PC-9 (cell line): ENCODE measurements at regions not wholly inside any gene's neighbourhood (a gene's known extent, or its start where the extent isn't known, plus 50 kb on each side); places are given as distances from the start of the nearest gene placed in this dataset.
"Not testable (repeated sequence)": the region's sequence is repeated elsewhere in the genome, so short reads cannot be mapped to it uniquely, and the experiment has no call there.

ENCODE experiments used
- BruUV-seq: library from RNA; stranded (reverse); fragments of 400-500 nt; replicated peaks from 2 replicates; lab custom pipeline; 2021; lab: Mats Ljungman, UMichigan
- CTCF ChIA-PET: fragments of 300-600 bp; sonication (Branson Sonifier 250); formaldehyde crosslinking; loops from one replicate; lab custom pipeline; 2022; ENCODE audit warnings: antibody characterized with exemption; lab: Charles Lee
- POLR2A ChIA-PET: fragments of 300-600 bp; sonication (Branson Sonifier 250); formaldehyde crosslinking; loops from one replicate; lab custom pipeline; 2022; ENCODE audit warnings: antibody characterized with exemption; ENCODE audit not compliant: unreplicated experiment; lab: Charles Lee
- DNase-seq, 2 experiments: peaks; one replicate each; pipeline versions ENCODE4 v3.0.0 to v3.0.0-alpha.2; 2015 to 2022; ENCODE audit warnings: mixed read lengths in 1 of 2
- H2AFZ ChIP-seq: fragments of 200-600 bp; sonication (generic); 2 replicates; pipeline ENCODE4 v1.8.1; 2017; ENCODE audit warnings: antibody characterized with exemption
- H3F3A ChIP-seq: fragments of 200-600 bp; sonication (generic); 2 replicates; pipeline ENCODE4 v1.8.1; 2017; ENCODE audit warnings: antibody characterized with exemption, mild to moderate bottlenecking, low read depth; ENCODE audit not compliant: insufficient read depth
- H3K27ac ChIP-seq: fragments of 200-600 bp; sonication (generic); 2 replicates; pipeline ENCODE4 v1.6.1; 2016; ENCODE audit warnings: mixed run types
- H3K27me3 ChIP-seq: fragments of 200-600 bp; sonication (generic); 2 replicates; pipeline ENCODE4 v1.6.1; 2016; ENCODE audit warnings: low read depth, mixed run types; ENCODE audit not compliant: insufficient read depth
- H3K36me3 ChIP-seq: fragments of 200-600 bp; sonication (generic); 2 replicates; pipeline ENCODE4 v1.6.1; 2016; ENCODE audit warnings: low read depth, mixed run types
- H3K4me1 ChIP-seq: fragments of 200-600 bp; sonication (generic); replicated peaks from 2 replicates; pipeline ENCODE4 v1.6.1; 2016; ENCODE audit warnings: mixed run types; ENCODE audit not compliant: insufficient read depth
- H3K4me2 ChIP-seq: fragments of 200-600 bp; sonication (generic); 2 replicates; pipeline ENCODE4 v1.6.1; 2017; ENCODE audit warnings: mixed run types
- H3K4me3 ChIP-seq: fragments of 200-600 bp; sonication (generic); 2 replicates; pipeline ENCODE4 v1.6.1; 2016; ENCODE audit warnings: mixed run types
- H3K79me2 ChIP-seq: fragments of 200-600 bp; sonication (generic); 2 replicates; pipeline ENCODE4 v1.6.1; 2017; ENCODE audit warnings: low read depth, mixed run types
- H3K9me2 ChIP-seq: fragments of 200-600 bp; sonication (generic); 2 replicates; pipeline ENCODE4 v1.8.1; 2017; ENCODE audit warnings: mild to moderate bottlenecking; ENCODE audit not compliant: insufficient read depth
- H3K9me3 ChIP-seq: fragments of 200-600 bp; sonication (generic); 2 replicates; pipeline ENCODE4 v1.8.1; 2016; ENCODE audit warnings: low read depth; ENCODE audit not compliant: insufficient read depth
- H4K20me1 ChIP-seq: fragments of 200-600 bp; sonication (generic); 2 replicates; pipeline ENCODE4 v1.8.1; 2017; ENCODE audit not compliant: insufficient read depth
- CTCF ChIP-seq: fragments of 200-600 bp; sonication (generic); conservative IDR thresholded peaks from 2 replicates; pipeline ENCODE4 v1.6.1; 2017; ENCODE audit warnings: mixed run types, antibody characterized with exemption, mild to moderate bottlenecking, moderate library complexity
- EZH2 ChIP-seq: fragments of 200-600 bp; sonication (generic); IDR thresholded peaks from 2 replicates; pipeline ENCODE4 v1.8.0; 2017; ENCODE audit warnings: antibody characterized with exemption, low read depth
- intact Hi-C: fragments of 100-400 bp; cut with micrococcal nuclease; formaldehyde crosslinking; loops from one replicate; pipeline ENCODE4 v1.10.0; 2022; ENCODE audit not compliant: unreplicated experiment

GRCh38 chr9:106785200-106785599 lies 77.8 kb upstream of the ZNF462 start:
- Histone ChIP-seq H3K27ac (no peak overlapping the region), H3K27me3 (peaks cover 21% of the 10 kb centered on the region; the same call in 1 of the 2 replicates), H3K4me1 (no peaks in the 10 kb centered on the region), H3K9me2 (no peaks in the 10 kb centered on the region), H3K4me2 (no peak overlapping the region), H2AFZ (no peak overlapping the region), H3K9me3 (no peaks in the 10 kb centered on the region), H4K20me1 (no peaks in the 10 kb centered on the region), H3F3A (no peaks in the 10 kb centered on the region), H3K36me3 (no peaks in the 10 kb centered on the region), H3K4me3 (no peak overlapping the region), H3K79me2 (no peaks in the 10 kb centered on the region)
- intact Hi-C loops, result no loop called here
- TF ChIP-seq CTCF (no peak), EZH2 (no peak)
- no TSS peak for BruUV-seq
- CTCF ChIA-PET, result no interaction called here
- POLR2A ChIA-PET, result interaction anchor here (0.6 kb wide), 1 partner anchor 137 kb away, joined by 4 read pairs; no protein-coding TSS in a partner anchor
- DNase-seq, result no peak

GRCh38 chr9:106788021-106788420 lies 74.9 kb upstream of the ZNF462 start:
- H2AFZ ChIP-seq, H3F3A ChIP-seq, BruUV-seq, CTCF ChIA-PET, DNase-seq, H4K20me1 ChIP-seq, H3K4me2 ChIP-seq, H3K36me3 ChIP-seq, H3K9me2 ChIP-seq, H3K9me3 ChIP-seq, H3K4me3 ChIP-seq, H3K79me2 ChIP-seq, POLR2A ChIA-PET, intact Hi-C loops, H3K27ac ChIP-seq, H3K4me1 ChIP-seq: not testable (repeated sequence)
- peaks cover 28% of the 10 kb centered on the region for H3K27me3 ChIP-seq

GRCh38 chr9:106795031-106795430 lies 67.9 kb upstream of the ZNF462 start:
- CTCF ChIA-PET, result no interaction called here
- intact Hi-C loops, result loop anchor here (5.0 to 10.0 kb wide), 2 partner anchors 67 to 130 kb away; partner anchors contain the start of gene ZNF462

More at GRCh38 chr9:106795031-106795430, 67.9 kb upstream of the ZNF462 start:
- POLR2A ChIA-PET, result interaction anchor here (0.5 kb wide), 1 partner anchor 69 kb away, joined by 18 read pairs; no protein-coding TSS in a partner anchor
- H4K20me1 ChIP-seq, result no peaks in the 10 kb centered on the region
- no TSS peak for BruUV-seq
- no peak overlapping the region for H3K4me2 ChIP-seq
- H3K79me2 ChIP-seq, result no peaks in the 10 kb centered on the region
- H3F3A ChIP-seq, result peaks cover 13% of the 10 kb centered on the region; the same call in 1 of the 2 replicates
- peaks cover 6% of the 10 kb centered on the region; the same call in 1 of the 2 replicates for H3K36me3 ChIP-seq
- TF ChIP-seq EZH2, result no peak
- TF ChIP-seq CTCF, result no peak
- H3K9me2 ChIP-seq, result no peaks in the 10 kb centered on the region
- no peak for DNase-seq
- peaks cover 28% of the 10 kb centered on the region for H3K4me1 ChIP-seq
- H3K4me3 ChIP-seq, result no peak overlapping the region
- H3K27ac ChIP-seq, result no peak overlapping the region
- peaks cover 7% of the 10 kb centered on the region for H3K27me3 ChIP-seq
- peaks cover 10% of the 10 kb centered on the region for H3K9me3 ChIP-seq
- H2AFZ ChIP-seq, result no peak overlapping the region
